GM18520 (cell line): ENCODE measurements at regions not wholly inside any gene's neighbourhood (a gene's known extent, or its start where the extent isn't known, plus 50 kb on each side); places are given as distances from the start of the nearest gene placed in this dataset.

Experiments used
- ATAC-seq: cut with Tn5 transposase; IDR thresholded peaks from one replicate; pipeline ENCODE4 v1.9.1; 2021; ENCODE audit not compliant: unreplicated experiment

GRCh38 chr6:21807299-21808044, 213.9 kb downstream of the SOX4 start:
- ATAC-seq: no peak

- no peak for ATAC-seq
Measured at GRCh38 chr6:21808045-21808470, 214.5 kb downstream of the SOX4 start.

- ATAC-seq: no peak
Measured at GRCh38 chr6:21808551-21809242, 215.1 kb downstream of the SOX4 start.

GRCh38 chr6:21811484-21811883, 217.9 kb downstream of the SOX4 start:
- ATAC-seq: no peak

GRCh38 chr6:21816231-21816630, 222.7 kb downstream of the SOX4 start:
- ATAC-seq: no peak

- no peak for ATAC-seq
Measured at GRCh38 chr6:21820442-21820841, 226.9 kb downstream of the SOX4 start.

GRCh38 chr6:21823371-21823770, 229.8 kb downstream of the SOX4 start:
- ATAC-seq: no peak

- ATAC-seq: no peak
Measured at GRCh38 chr6:21824431-21825177, 231.1 kb downstream of the SOX4 start.

GRCh38 chr6:21826023-21826422, 232.5 kb downstream of the SOX4 start:
- no peak for ATAC-seq

- ATAC-seq: no peak
Measured at GRCh38 chr6:21826904-21827303, 233.4 kb downstream of the SOX4 start.

GRCh38 chr6:21827425-21828202, 234.1 kb downstream of the SOX4 start:
- ATAC-seq: no peak

GRCh38 chr6:21828704-21829103, 235.2 kb downstream of the SOX4 start:
- ATAC-seq: no peak

- ATAC-seq: no peak
Measured at GRCh38 chr6:21829126-21829525, 235.6 kb downstream of the SOX4 start.

- no peak for ATAC-seq
Measured at GRCh38 chr6:21831521-21832291, 238.2 kb downstream of the SOX4 start.

GRCh38 chr6:21836277-21836676, 242.7 kb downstream of the SOX4 start:
- ATAC-seq: no peak

GRCh38 chr6:21836772-21837425, 243.3 kb downstream of the SOX4 start:
- ATAC-seq: no peak

GRCh38 chr6:21840428-21840827, 246.9 kb downstream of the SOX4 start:
- ATAC-seq: no peak

- ATAC-seq: no peak
Measured at GRCh38 chr6:21842875-21843645, 249.5 kb downstream of the SOX4 start.
